Thyroid gland (tissue), 4 donors: ENCODE measurements at regions not wholly inside any gene's neighbourhood (a gene's known extent, or its start where the extent isn't known, plus 50 kb on each side); places are given as distances from the start of the nearest gene placed in this dataset.
"Not testable (repeated sequence)": the region's sequence is repeated elsewhere in the genome, so short reads cannot be mapped to it uniquely, and the experiment has no call there.

Source experiments
- CTCF ChIP-seq, 6 experiments: fragments of 200-600 bp in 3 of 6; fragments of 450-650 bp in 3 of 6; sonication (generic) in 3 of 6; IDR thresholded peaks; one replicate each; pipeline ENCODE4 v1.5.1; 2016 to 2019; ENCODE audit warnings: antibody characterized with exemption in 6 of 6, mild to moderate bottlenecking in 2 of 6, inconsistent platforms in 1 of 6, moderate library complexity in 1 of 6
- POLR2A ChIP-seq, 2 donors: fragments of 450-650 bp; IDR thresholded peaks; one replicate each; pipeline ENCODE4 v1.6.1; 2017; ENCODE audit warnings: antibody characterized with exemption in 2 of 2, mild to moderate bottlenecking in 2 of 2, moderate library complexity in 1 of 2

GRCh38 chr1:143838598-143838929 lies 133.2 kb downstream of the FAM72C start:
- TF ChIP-seq CTCF, POLR2A (IDR thresholded peaks at IDR 0.05): not testable (repeated sequence)
